ENCODE measurements at regions not wholly inside any gene's neighbourhood (a gene's known extent, or its start where the extent isn't known, plus 50 kb on each side); places are given as distances from the start of the nearest gene placed in this dataset.

DNA sequence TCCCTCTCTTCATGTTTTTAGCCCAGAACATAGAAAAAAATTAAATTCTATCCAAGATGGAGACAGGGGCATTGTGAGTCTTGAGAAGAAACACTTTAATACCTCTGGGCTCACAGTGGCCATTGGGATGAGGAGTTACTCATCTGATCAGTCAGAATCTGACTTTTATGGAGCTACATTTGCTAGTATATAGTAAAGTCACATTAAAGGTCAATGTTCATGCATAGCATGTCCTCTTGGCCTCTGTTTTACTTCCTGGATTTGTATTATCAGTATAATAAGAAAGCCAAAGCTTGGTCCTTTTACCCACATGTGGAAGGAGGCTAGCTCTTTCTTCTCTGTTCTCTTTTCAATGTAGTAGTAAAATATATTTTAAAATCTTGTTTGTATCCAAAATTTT, 93.6 kb upstream of the CNOT2 start:
- TF ChIP-seq CTCF (IDR thresholded peaks at IDR 0.05) (no peak), POLR2A (IDR thresholded peaks at IDR 0.05) (no peak)

Data from lower leg skin (tissue), 3 donors.